Fibroblast of mammary gland (primary cell): ENCODE measurements at regions not wholly inside any gene's neighbourhood (a gene's known extent, or its start where the extent isn't known, plus 50 kb on each side); places are given as distances from the start of the nearest gene placed in this dataset.

Experiments used
- DNase-seq: peaks from one replicate; pipeline ENCODE4 v3.0.0-alpha.2; 2010; ENCODE audit warnings: low read depth
- H3K4me3 ChIP-seq: 2 replicates; pipeline ENCODE4 v1.5.1; 2011; ENCODE audit warnings: low read depth, mild to moderate bottlenecking, low read length, moderate library complexity; ENCODE audit not compliant: control insufficient read depth
- CTCF ChIP-seq: conservative IDR thresholded peaks from 2 replicates; pipeline ENCODE4 v1.5.1; 2011; ENCODE audit warnings: low read depth, low read length, inconsistent platforms; ENCODE audit not compliant: control insufficient read depth, insufficient read depth

DNA sequence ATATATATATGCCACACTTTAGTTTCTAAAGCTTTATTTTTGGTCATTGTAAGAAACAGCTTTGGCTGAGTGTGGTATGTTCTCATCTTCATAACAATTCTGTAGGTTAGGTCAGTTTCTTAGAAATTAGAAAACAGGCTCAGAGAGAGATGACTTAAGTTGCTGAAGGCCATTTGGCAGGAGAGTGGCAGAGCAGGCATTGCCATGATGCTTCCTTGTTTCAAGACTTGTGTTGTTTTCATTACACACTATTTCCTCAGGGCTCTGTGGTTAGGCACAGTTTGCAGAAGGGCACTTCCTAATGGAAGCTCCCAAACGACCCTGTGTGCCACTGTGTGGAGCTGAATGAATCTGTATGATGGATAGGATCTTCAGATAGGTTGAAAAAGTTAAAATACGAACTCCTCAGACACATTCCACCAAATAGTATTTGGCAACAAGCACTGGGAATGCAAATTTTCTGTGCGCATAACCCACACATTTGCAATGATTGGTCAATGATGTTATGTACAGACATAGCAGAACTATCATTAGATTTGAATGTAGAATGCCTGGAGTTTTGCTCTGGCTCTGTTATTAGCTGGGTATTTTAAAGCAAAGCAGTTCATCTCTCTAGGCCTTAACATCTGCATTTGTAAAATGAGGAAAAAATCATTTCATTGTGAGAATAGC lies 274.3 kb upstream of the HS3ST1 start:
- H3K4me3 ChIP-seq, result no peak overlapping the region
- TF ChIP-seq CTCF, result no peak
- DNase-seq, result no peak

DNA sequence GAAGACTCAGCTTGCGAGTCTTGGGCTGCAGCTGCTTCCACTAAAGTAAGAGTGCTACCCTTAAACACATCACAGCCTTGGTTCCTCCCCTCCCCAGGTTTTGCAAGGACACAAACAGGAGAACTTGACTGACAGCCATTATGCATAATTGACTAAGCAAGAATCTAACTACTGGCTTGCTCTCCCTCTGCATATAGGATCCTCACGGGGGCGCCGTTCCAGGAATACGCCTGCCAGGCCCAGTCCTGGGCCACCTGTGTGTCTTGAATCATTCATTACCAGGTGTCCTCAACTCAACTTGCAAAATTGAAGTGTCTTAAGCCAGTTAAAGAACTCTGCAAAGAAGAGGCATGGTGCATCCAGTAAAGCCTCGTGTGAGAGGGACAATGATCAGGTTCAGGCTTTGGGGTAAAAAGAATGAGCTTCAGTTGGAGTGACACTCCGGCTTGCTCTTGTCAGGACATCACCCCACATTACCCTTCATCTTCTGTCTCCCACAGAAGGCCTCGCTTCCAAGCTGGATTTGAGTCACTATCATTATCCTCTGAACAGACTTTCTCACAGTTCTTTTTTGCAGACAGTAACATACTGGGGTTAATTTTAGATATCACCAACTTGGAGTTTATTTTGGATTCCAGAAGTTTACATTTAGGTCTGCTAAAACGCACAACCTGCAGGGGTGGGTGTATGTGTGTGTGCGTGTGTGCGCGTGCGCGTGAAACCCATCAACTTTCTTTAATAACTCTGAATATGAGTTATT lies 273.5 kb upstream of the HS3ST1 start:
- no peak for TF ChIP-seq CTCF
- no peak overlapping the region for H3K4me3 ChIP-seq
- DNase-seq, result no peak

DNA sequence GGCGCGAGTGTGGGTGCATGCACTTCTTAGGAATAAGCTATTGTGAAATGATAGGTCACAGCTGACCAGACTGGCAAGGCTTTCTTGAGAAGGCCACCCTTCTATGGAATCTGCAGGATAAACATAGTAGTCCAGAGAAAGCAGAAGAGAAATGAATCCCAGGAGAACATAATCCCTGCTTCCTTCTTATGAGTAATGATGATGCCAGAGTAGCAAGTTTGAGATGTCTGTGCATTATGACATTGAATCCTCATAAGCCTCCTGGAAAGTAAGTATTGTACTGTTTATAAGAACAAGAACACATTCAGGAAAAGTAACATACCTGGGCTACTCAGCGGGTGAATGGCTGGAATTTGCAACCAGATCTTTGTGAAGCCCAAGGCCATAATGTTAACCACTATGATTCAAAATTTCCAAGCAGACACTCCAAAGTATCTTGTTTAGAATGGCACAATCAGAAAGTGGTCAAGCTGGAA lies 272.1 kb upstream of the HS3ST1 start:
- DNase-seq, result peak; percentile 75

GRCh38 chr4:11698846-11699590 lies 270.3 kb upstream of the HS3ST1 start:
- DNase-seq, result peak; percentile 68
- no peak for TF ChIP-seq CTCF
- no peak overlapping the region for H3K4me3 ChIP-seq

More for the DNA sequence above, 272.1 kb upstream of the HS3ST1 start:
- no peak for TF ChIP-seq CTCF
- no peak overlapping the region for H3K4me3 ChIP-seq

GRCh38 chr4:11698033-11698432 lies 269.3 kb upstream of the HS3ST1 start:
- H3K4me3 ChIP-seq, result no peak overlapping the region
- DNase-seq, result no peak
- no peak for TF ChIP-seq CTCF

- TF ChIP-seq CTCF, result no peak
- DNase-seq, result no peak
- no peak overlapping the region for H3K4me3 ChIP-seq
Measured at GRCh38 chr4:11693693-11694092, 265.0 kb upstream of the HS3ST1 start.
